COLO829 (cell line): ENCODE measurements at regions not wholly inside any gene's neighbourhood (a gene's known extent, or its start where the extent isn't known, plus 50 kb on each side); places are given as distances from the start of the nearest gene placed in this dataset.
"Not testable (repeated sequence)": the region's sequence is repeated elsewhere in the genome, so short reads cannot be mapped to it uniquely, and the experiment has no call there.

Experiments
- DNase-seq: peaks from one replicate; pipeline ENCODE4 v3.0.0; 2012; ENCODE audit warnings: low spot score

- not testable (repeated sequence) for DNase-seq
These were observed 111.6 kb downstream of the CRLF3 start for GRCh38 chr17:30712859-30713258.

GRCh38 chr17:30711626-30712507, 112.6 kb downstream of the CRLF3 start:
- DNase-seq, result not testable (repeated sequence)

GRCh38 chr17:30711176-30711575, 113.3 kb downstream of the CRLF3 start:
- DNase-seq, result not testable (repeated sequence)

- DNase-seq, result not testable (repeated sequence)
These were observed 114.0 kb downstream of the CRLF3 start for GRCh38 chr17:30710276-30711088.

- not testable (repeated sequence) for DNase-seq
These were observed 114.8 kb downstream of the CRLF3 start for GRCh38 chr17:30709561-30710275.

- DNase-seq, result not testable (repeated sequence)
These were observed 115.4 kb downstream of the CRLF3 start for GRCh38 chr17:30709096-30709495.

- peak; percentile 86 for DNase-seq
These were observed 116.0 kb downstream of the CRLF3 start for GRCh38 chr17:30708241-30709078.

GRCh38 chr17:30707724-30708240, 116.7 kb downstream of the CRLF3 start:
- peak; percentile 21 for DNase-seq

GRCh38 chr17:30706461-30707335, 117.8 kb downstream of the CRLF3 start:
- not testable (repeated sequence) for DNase-seq

- not testable (repeated sequence) for DNase-seq
These were observed 118.5 kb downstream of the CRLF3 start for GRCh38 chr17:30706004-30706403.

- no peak for DNase-seq
These were observed 122.9 kb downstream of the CRLF3 start for GRCh38 chr17:30701498-30701989.

GRCh38 chr17:30700833-30701232, 123.7 kb downstream of the CRLF3 start:
- DNase-seq, result not testable (repeated sequence)

GRCh38 chr17:30697619-30698460, 126.7 kb downstream of the CRLF3 start:
- not testable (repeated sequence) for DNase-seq

- DNase-seq, result no peak
These were observed 128.3 kb downstream of the CRLF3 start for GRCh38 chr17:30696234-30696633.

GRCh38 chr17:30695265-30695811, 129.2 kb downstream of the CRLF3 start:
- not testable (repeated sequence) for DNase-seq

- DNase-seq, result not testable (repeated sequence)
These were observed 130.7 kb downstream of the CRLF3 start for GRCh38 chr17:30693772-30694171.

GRCh38 chr17:30689266-30690000, 135.1 kb downstream of the CRLF3 start:
- DNase-seq, result not testable (repeated sequence)
